GM12892 (cell line): ENCODE measurements at regions not wholly inside any gene's neighbourhood (a gene's known extent, or its start where the extent isn't known, plus 50 kb on each side); places are given as distances from the start of the nearest gene placed in this dataset.

Experiments used
- DNase-seq: peaks from one replicate; pipeline ENCODE4 v3.0.0; 2011; ENCODE audit not compliant: insufficient read length
- FAIRE-seq: peaks from 2 replicates; lab custom pipeline; 2011; peaks lifted over from hg19 to GRCh38; lab: Jason Lieb, UNC
- POLR2A ChIP-seq: IDR thresholded peaks from 2 replicates; pipeline ENCODE4 v1.6.1; 2011; ENCODE audit warnings: low read depth, low read length, control low read depth
- POLR2AphosphoS5 ChIP-seq: IDR thresholded peaks from 2 replicates; pipeline ENCODE4 v1.6.1; 2011; ENCODE audit warnings: low read depth, low read length, control low read depth
- TAF1 ChIP-seq: IDR thresholded peaks from 2 replicates; pipeline ENCODE4 v1.6.1; 2011; ENCODE audit warnings: low read depth, mild to moderate bottlenecking, control low read depth, low read length, borderline replicate concordance

DNA sequence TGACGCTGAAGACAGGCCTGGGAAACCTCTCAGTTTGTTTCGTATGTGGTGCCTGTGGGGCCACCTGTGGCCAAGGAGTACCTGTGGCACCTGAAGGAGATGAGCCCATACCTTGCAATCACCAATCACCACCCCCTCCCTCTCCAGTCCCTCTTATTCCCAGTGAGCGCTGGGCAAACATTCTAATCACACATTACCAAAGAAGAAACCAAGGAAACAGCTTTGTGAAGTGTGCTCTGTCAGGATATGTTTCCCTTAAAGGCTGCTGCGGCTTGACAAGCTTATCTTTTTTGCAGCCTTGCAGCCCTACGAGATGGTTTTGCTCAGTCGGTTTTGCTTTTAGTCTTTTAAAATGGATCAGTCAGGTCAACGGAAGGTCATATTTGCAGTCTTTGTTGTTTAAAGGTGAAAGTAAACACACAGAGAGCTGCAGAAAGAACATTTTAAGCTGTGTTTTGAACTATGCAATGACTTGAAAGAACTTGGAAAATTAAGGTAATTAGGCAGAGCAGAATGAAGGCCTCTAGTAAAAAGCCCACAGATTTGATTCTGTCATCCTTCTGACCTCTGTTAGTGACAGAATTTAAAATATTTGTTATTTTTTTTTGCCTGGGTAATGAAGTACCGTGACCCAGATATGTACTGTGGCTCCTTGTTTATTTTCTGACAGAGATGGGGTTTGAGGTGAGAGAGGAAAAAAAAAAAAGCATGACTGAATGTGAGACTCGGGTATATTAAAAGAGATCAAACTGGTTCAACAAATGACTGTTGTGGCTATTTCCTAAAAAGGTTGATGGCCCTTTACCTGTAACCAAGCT is 461.4 kb downstream of the NSUN3 start:
- DNase-seq (no peak), FAIRE-seq (no peak)
- TF ChIP-seq POLR2AphosphoS5 (no peak), TAF1 (no peak), POLR2A (no peak)

DNA sequence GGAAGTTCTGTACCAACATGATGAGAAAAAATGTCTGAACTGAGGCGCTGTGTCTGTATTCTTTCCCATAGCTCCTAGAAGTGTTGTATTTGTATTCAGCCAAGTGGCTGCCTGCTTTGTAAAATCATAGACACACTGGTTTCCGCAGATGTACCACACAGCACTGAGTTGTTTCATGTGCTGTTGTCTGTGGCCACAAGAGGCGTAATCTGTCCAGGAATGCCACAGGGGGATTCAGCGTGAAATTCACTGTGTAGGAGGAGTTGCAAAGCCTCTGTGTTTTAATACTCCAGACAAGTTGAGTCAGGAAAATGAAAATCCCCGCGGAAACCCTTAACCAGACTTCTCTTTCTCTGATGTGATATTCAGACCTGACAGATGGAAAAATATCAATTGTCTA is 462.2 kb downstream of the NSUN3 start:
- TF ChIP-seq POLR2AphosphoS5 (no peak), POLR2A (no peak), TAF1 (no peak)
- DNase-seq (no peak), FAIRE-seq (peak; percentile 74)

DNA sequence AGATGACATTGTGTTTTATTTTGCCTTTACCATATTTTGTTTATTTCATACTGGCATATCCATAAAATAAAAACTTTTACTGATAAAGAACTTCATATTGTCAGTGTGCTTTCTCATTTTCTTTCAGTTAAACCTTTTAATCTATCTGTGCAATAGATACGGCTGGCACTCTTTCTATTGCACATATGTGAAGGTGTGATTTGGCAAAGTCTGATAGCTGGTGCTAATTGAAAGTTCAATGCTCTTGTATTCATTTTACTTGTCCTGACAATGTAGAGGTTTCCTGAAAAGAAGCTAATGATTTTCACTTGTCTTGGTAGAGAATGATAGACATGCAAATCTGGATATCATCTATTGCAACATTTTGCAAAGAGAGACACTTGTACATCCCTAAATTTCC is 467.0 kb downstream of the NSUN3 start:
- FAIRE-seq (no peak), DNase-seq (no peak)
- TF ChIP-seq POLR2A (no peak), POLR2AphosphoS5 (no peak), TAF1 (no peak)

DNA sequence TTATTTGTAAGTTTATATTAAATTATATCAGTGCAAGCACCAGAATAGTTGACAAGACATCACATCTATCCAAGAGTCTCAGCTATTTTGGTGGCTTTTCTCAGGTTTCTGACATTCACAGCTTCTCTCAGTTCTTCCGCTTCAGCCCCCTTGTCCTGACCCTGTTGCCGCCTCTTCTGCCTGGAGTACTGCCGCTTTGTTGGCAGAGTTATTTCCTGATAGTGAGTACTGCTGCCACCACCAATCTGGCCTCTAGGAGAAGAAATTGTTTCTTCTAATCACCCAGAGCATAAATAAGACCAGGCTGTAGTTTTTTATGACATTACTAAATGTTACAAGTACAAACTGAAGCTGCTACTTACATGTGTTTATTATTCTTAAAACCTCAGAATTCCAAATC is 470.1 kb downstream of the NSUN3 start:
- DNase-seq (no peak), FAIRE-seq (no peak)
- TF ChIP-seq POLR2AphosphoS5, result no peak
- TF ChIP-seq POLR2A, result no peak
- TF ChIP-seq TAF1, result no peak

DNA sequence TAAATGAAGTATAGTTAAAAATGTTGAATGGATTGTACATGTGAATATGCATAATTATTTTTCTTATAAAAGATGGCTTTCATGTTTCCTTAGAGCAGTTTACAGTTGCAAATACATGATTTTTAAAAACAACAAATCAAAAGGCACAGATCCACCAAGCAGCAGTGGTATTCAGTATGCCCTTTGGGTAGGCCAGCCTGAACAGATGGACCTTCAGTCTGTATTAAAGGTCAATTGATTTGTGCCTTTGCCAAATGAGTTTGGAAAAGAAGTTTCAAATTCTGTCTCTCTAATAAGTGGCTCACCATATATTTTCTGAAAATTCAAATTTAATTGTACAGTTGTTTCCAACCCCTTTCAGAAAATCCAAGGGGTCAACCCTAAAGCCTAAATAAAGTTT is 477.1 kb downstream of the NSUN3 start:
- DNase-seq (no peak), FAIRE-seq (no peak)
- TF ChIP-seq TAF1, result no peak
- no peak for TF ChIP-seq POLR2A
- no peak for TF ChIP-seq POLR2AphosphoS5

DNA sequence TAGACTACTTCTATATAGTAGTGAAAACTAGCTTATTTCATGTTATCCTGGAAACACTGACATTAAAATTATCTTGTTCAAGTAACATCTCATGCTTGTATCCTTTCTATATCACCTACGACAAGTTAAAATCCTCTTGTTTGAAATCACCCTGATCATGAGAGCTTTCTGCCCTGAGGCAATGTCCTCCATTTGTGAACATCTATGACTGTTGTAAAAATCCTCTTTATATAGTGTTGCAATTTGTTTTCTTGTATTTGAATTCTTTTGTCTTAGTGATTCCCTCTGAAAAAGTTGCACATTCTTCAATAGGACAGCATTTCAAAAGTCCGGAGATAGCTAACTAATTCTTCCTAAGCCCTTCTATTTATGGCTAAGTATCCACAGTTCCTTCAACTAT is 480.3 kb downstream of the NSUN3 start:
- TF ChIP-seq POLR2A, result no peak
- no peak for TF ChIP-seq TAF1
- TF ChIP-seq POLR2AphosphoS5, result no peak
- DNase-seq (no peak), FAIRE-seq (no peak)

DNA sequence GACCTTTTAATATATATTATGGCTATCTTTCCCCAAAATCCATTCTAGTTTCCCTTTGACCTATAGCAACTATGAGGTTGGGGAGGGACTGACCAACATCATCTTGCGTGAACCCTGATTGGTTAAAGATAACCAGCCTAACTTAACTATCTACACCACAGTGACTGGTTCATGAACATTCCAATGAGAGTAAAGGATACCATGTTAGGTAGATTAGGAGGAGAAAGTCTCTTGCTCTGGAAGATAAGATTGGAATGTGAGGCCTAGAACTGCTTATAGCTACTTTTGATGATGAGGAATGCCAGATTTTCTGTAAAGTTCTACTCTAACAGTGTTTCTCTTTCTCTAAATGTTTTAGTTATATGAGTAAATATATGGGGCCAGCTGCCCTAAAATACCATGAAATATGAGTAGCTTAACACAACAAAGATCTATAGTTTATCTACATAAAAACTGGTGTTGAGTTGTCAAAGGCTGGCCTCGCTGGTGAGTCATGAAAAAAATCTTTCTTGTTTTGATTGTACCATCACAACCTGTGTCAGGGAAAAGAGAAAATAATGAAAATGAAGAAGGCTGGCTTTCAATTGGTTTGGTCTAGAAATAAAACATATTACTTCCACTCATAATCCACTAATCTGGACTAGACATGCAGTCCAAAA is 481.4 kb downstream of the NSUN3 start:
- TF ChIP-seq TAF1 (no peak), POLR2AphosphoS5 (no peak), POLR2A (no peak)
- DNase-seq (no peak), FAIRE-seq (no peak)

DNA sequence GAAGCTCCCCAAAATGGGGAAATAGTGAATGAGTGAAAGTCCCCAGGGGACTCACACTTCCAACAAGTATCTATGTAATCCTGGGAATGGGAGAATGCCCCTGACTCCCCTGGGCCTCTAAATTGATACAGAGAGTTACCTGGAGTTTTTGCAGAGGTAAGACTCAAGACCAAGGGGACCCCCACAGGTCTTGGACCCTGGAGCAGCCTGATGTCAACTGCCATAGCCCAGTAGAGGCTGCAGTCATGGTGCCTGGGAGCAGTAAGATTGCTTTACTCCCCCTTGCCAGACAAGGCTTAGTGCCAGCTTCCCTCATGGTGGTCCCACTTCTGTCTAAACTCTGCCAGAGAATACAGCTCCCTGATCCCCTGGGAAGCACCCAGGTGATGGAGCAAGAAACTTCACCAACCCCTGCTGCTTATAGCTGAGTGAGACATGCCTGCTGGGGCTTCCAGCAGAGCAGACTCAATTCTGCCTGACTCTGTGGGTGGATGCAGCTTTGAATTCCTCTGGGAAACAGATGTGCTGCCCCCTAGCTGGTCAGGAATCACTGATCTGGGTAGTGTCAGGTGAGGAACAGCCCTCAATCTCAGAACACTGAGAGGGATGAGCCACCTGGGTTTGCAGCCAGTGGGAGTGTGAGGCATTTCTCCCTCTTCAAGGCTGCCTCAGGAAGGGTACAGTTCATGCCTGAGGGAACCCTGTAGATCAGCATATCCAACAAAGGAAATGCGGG is 485.9 kb downstream of the NSUN3 start:
- TF ChIP-seq POLR2A (no peak), POLR2AphosphoS5 (no peak), TAF1 (no peak)
- DNase-seq (no peak), FAIRE-seq (no peak)

DNA sequence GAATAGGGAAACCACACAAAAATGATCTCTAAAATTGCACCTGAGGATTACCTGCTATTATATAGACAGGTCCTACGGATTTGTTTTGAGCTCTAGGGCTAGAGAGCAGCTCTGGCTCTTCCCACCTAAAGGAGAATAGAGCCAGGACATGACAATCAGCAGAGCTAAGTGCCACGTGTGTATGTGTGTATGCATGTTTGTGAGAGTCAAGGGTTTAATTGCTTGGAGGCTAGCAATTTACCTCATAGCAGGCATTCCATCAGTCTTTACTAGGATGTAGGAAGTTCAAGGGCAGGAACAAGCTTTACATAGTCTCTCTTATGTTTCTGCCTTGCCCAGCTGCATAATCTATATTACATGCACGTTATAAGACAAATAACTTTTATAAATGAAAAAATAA is 498.2 kb downstream of the NSUN3 start:
- TF ChIP-seq POLR2A (no peak), POLR2AphosphoS5 (no peak), TAF1 (no peak)
- DNase-seq (no peak), FAIRE-seq (no peak)

DNA sequence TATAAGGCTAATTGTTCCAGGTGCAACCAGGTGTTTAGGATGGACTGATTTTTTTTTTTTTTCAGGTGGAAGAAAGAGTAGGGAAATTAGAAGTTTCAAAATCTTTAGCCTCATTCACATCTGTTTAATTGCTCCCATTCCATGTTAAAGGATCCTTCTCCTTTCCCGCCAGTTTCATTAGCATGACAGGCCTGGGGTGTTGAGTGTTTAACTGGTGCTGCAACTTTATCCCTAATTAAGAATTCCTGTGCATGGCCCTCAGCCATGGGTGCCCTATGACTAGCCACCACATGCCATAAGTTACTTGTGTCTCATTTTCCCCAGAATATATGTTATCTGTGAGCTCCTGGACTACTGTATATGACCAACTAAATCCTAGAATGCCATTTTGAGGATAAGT is 501.4 kb downstream of the NSUN3 start:
- TF ChIP-seq TAF1, result no peak
- TF ChIP-seq POLR2AphosphoS5, result no peak
- TF ChIP-seq POLR2A, result no peak
- DNase-seq (no peak), FAIRE-seq (no peak)

DNA sequence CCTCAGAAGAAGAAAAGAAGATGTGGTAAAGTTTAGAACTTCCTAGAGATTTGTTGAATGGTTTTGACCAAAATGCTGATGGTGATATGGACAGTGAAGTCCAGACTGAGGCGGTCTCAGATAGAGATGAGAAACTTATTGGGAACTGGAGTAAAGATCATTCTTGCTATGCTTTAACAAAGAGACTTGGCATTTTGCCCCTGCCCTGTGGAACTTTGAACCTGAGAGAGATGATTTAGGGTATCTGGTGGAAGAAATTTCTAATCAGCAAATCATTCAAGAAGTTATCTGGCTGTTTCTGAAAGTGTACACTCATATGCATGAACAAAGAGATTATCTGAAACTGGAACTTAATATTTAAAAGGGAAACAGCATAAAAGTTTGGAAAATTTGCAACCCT is 505.2 kb downstream of the NSUN3 start:
- FAIRE-seq (no peak), DNase-seq (no peak)
- TF ChIP-seq POLR2AphosphoS5, result no peak
- no peak for TF ChIP-seq TAF1
- TF ChIP-seq POLR2A, result no peak

DNA sequence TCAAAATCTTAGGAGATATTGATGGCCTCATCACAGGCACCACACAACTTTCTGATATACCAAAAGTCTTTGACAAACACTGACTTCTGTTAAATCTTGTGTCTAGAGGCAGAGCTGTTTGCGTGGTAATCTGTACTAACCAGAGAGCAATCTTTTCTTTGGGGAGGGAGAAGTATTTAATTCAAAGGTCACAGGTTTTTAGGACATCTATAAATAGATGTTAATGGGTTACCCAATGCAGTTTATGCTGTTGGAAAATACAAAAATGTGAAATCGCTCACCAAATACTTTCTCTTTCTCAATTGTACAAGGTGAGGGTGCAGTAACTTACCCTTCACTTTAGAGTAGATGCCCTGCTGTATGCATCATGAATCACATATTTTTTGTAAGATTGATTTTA is 510.5 kb downstream of the NSUN3 start:
- TF ChIP-seq TAF1, result no peak
- DNase-seq (no peak), FAIRE-seq (no peak)
